BE2C (cell line): ENCODE measurements at regions not wholly inside any gene's neighbourhood (a gene's known extent, or its start where the extent isn't known, plus 50 kb on each side); places are given as distances from the start of the nearest gene placed in this dataset.

Source experiments
- DNase-seq: peaks from one replicate; pipeline ENCODE4 v3.0.0-alpha.2; 2020
- H3K27me3 ChIP-seq: fragments of 250-450 bp; sonication (Bioruptor Pico); 2 replicates; pipeline ENCODE4 v1.5.1; 2020; ENCODE audit warnings: mild to moderate bottlenecking
- H3K36me3 ChIP-seq: fragments of 250-450 bp; sonication (Bioruptor Pico); 2 replicates; pipeline ENCODE4 v1.5.1; 2020; ENCODE audit warnings: mild to moderate bottlenecking
- H3K4me1 ChIP-seq: fragments of 250-450 bp; sonication (Bioruptor Pico); 2 replicates; pipeline ENCODE4 v1.5.1; 2020
- H3K4me3 ChIP-seq: 2 replicates; pipeline ENCODE4 v1.5.1; 2011; ENCODE audit warnings: low read depth, low read length
- H3K9me3 ChIP-seq: fragments of 250-450 bp; sonication (Bioruptor Pico); 2 replicates; pipeline ENCODE4 v1.5.1; 2020
- TF ChIP-seq, protein P1 (sequence below): IDR thresholded peaks from 2 replicates; pipeline ENCODE4 v1.5.1; 2012; ENCODE audit warnings: mild to moderate bottlenecking, low read depth, low read length

GRCh38 chr11:42012271-42012670, 552.8 kb upstream of the LRRC4C start:
- H3K36me3 ChIP-seq, result no peaks in the 10 kb centered on the region
- H3K4me1 ChIP-seq, result peaks cover 3% of the 10 kb centered on the region; the same call in 1 of the 2 replicates
- H3K27me3 ChIP-seq, result no peaks in the 10 kb centered on the region
- no peaks in the 10 kb centered on the region for H3K9me3 ChIP-seq
- no peak for DNase-seq
- H3K4me3 ChIP-seq, result no peak overlapping the region
- TF ChIP-seq, protein P1, sequence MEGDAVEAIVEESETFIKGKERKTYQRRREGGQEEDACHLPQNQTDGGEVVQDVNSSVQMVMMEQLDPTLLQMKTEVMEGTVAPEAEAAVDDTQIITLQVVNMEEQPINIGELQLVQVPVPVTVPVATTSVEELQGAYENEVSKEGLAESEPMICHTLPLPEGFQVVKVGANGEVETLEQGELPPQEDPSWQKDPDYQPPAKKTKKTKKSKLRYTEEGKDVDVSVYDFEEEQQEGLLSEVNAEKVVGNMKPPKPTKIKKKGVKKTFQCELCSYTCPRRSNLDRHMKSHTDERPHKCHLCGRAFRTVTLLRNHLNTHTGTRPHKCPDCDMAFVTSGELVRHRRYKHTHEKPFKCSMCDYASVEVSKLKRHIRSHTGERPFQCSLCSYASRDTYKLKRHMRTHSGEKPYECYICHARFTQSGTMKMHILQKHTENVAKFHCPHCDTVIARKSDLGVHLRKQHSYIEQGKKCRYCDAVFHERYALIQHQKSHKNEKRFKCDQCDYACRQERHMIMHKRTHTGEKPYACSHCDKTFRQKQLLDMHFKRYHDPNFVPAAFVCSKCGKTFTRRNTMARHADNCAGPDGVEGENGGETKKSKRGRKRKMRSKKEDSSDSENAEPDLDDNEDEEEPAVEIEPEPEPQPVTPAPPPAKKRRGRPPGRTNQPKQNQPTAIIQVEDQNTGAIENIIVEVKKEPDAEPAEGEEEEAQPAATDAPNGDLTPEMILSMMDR, result no peak

DNA sequence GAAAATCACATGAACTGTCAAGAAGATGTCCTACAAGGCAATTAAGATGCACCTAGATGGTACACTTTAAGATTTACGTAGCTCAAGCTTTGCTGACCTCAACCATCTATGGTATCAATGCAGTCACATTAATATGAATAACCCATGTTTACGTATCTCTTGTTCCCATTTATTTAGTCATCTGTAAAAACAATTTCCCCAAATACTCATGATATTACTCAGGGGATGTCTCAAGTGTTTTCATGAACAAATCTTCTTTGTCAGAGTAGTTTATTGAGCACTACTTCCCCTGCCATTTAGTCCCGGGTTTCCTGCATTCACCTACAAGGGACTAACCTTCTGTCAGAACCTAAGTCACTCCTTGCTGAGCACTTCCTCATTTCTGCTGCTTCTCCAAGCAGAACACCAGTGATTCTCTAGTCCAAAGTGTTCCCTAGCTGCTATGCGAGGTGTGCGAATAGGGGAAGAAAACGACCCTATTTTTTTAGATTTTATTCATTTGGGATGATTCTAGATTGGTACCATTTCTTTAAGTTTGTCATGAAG, 554.3 kb upstream of the LRRC4C start:
- DNase-seq, result no peak
- H3K36me3 ChIP-seq, result no peaks in the 10 kb centered on the region
- H3K4me3 ChIP-seq, result no peak overlapping the region
- H3K27me3 ChIP-seq, result no peaks in the 10 kb centered on the region
- H3K4me1 ChIP-seq, result peaks cover 3% of the 10 kb centered on the region; the same call in 1 of the 2 replicates
- no peaks in the 10 kb centered on the region for H3K9me3 ChIP-seq
- TF ChIP-seq, protein P1, result no peak

DNA sequence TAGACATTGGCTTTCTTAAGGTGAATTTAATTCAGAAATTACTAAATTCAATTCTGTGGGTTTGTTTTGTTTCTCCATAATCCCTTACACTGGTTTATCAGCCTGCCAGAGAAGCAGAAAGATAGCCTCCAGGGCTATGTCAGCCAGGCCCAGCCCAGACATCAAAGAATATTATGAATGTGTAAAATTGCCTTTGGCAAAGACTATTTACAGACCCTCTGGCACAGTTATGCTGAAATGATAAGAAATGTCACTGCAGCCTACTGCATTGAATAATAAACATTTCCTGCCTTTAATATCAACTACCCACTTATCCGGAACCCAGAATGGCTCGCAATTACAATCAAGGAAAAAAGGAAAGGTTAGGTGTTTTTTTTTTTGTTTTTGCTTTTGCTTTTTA, 562.5 kb upstream of the LRRC4C start:
- Histone ChIP-seq H3K4me1 (peaks cover 3% of the 10 kb centered on the region), H3K9me3 (no peaks in the 10 kb centered on the region), H3K4me3 (no peak overlapping the region), H3K36me3 (no peaks in the 10 kb centered on the region), H3K27me3 (no peaks in the 10 kb centered on the region)
- TF ChIP-seq, protein P1, result no peak
- peak; percentile 42 for DNase-seq

DNA sequence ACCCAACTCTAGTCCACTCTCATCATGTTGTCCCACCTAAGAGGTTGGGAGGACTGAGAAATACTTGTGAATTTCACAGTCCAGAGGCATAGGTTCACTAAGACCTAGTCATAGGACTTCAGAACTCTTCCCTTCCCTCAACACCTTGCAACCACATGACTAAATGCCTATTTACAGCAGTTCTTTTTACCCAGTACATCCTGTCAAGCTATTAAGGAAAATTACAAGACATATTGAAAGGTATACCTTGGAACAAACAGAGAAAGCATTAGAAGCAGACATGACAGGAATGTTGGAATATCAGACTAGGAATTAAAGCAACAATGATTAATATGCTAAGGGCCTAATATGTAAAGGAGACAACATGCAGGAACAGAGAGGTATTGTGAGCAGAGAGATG, 563.8 kb upstream of the LRRC4C start:
- H3K36me3 ChIP-seq, result no peaks in the 10 kb centered on the region
- no peak overlapping the region for H3K4me3 ChIP-seq

DNA sequence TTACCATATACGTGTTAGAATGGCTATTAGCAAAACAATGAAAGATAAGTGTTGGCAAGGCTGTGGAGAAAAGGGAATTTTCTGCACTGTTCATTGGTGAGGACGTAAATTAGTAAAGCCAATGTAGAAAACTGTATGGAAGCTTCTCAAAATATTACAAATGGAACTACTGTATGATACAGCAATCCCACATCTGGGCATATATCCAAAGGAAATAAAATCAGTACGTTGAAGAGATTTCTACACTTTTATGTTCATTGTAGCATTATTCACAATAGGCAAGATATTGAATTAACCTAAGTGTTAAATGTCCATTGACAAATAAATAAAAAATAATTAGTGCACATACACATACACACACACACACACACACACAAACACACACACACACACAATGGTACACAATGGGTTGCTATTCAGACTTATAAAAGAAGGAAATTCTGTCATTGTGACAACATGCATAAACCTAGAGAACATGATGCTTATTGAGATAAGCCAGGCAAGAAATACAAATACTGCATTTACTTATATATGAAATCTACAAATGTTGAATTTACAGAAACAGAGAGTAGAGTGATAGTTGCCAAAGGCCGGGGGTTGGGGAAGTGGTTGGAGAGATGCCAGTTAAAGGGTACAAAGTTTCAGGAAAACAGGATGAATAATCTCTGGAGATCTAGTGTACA, 565.8 kb upstream of the LRRC4C start:
- Histone ChIP-seq H3K4me1 (peaks cover 3% of the 10 kb centered on the region), H3K27me3 (no peaks in the 10 kb centered on the region), H3K36me3 (no peaks in the 10 kb centered on the region), H3K4me3 (no peak overlapping the region), H3K9me3 (no peaks in the 10 kb centered on the region)
- no peak for DNase-seq
- TF ChIP-seq, protein P1, result no peak

More for the DNA sequence above, 563.8 kb upstream of the LRRC4C start:
- DNase-seq, result no peak
- Histone ChIP-seq H3K9me3 (no peaks in the 10 kb centered on the region), H3K27me3 (no peaks in the 10 kb centered on the region), H3K4me1 (peaks cover 3% of the 10 kb centered on the region)
- TF ChIP-seq, protein P1, result no peak

DNA sequence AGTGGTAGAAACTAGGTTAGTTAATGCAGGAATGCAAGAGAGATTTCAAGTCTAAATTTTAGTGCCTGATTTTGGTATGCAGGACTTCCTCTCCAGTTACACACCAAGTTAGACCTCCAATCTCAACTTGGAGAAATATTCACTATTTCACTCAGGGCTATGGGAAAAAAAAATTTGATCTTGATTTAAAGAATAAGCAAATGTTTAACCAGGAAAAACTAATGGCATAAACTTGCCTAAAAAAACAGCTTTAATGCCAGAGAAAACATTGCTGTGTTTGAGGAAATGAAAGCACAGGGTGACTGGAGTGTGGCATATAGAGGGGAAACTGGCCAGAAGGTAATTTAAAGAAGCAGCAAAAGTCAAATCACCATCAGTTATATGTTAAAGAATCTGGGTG, 575.4 kb upstream of the LRRC4C start:
- no peaks in the 10 kb centered on the region for H3K4me1 ChIP-seq

More for the DNA sequence above, 575.4 kb upstream of the LRRC4C start:
- Histone ChIP-seq H3K4me3 (no peak overlapping the region), H3K27me3 (no peaks in the 10 kb centered on the region), H3K9me3 (no peaks in the 10 kb centered on the region), H3K36me3 (no peaks in the 10 kb centered on the region)
- TF ChIP-seq, protein P1, result no peak
- DNase-seq, result no peak
